ENCODE measurements at regions not wholly inside any gene's neighbourhood (a gene's known extent, or its start where the extent isn't known, plus 50 kb on each side); places are given as distances from the start of the nearest gene placed in this dataset.
"Not testable (repeated sequence)": the region's sequence is repeated elsewhere in the genome, so short reads cannot be mapped to it uniquely, and the experiment has no call there.

DNA sequence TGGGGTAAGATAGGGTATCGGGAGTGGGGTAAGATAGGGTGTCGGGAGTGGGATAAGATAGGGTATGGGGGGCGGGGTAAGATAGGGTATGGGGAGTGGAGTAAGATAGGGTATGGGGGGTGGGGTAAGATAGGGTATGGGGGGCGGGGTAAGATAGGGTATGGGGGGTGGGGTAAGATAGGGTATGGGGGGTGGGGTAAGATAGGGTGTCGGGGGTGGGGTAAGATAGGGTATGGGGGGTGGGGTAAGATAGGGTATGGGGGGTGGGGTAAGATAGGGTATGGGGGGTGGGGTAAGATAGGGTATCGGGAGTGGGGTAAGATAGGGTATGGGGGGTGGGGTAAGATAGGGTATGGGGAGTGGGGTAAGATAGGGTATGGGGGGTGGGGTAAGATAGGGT is 269.5 kb downstream of the TCERG1L start:
- TF ChIP-seq, protein P1, sequence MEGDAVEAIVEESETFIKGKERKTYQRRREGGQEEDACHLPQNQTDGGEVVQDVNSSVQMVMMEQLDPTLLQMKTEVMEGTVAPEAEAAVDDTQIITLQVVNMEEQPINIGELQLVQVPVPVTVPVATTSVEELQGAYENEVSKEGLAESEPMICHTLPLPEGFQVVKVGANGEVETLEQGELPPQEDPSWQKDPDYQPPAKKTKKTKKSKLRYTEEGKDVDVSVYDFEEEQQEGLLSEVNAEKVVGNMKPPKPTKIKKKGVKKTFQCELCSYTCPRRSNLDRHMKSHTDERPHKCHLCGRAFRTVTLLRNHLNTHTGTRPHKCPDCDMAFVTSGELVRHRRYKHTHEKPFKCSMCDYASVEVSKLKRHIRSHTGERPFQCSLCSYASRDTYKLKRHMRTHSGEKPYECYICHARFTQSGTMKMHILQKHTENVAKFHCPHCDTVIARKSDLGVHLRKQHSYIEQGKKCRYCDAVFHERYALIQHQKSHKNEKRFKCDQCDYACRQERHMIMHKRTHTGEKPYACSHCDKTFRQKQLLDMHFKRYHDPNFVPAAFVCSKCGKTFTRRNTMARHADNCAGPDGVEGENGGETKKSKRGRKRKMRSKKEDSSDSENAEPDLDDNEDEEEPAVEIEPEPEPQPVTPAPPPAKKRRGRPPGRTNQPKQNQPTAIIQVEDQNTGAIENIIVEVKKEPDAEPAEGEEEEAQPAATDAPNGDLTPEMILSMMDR (IDR thresholded peaks at IDR 0.05): not testable (repeated sequence)
- not testable (repeated sequence) for TF ChIP-seq POLR2AphosphoS5 (IDR thresholded peaks at IDR 0.05)
